ENCODE measurements at regions not wholly inside any gene's neighbourhood (a gene's known extent, or its start where the extent isn't known, plus 50 kb on each side); places are given as distances from the start of the nearest gene placed in this dataset.

DNA sequence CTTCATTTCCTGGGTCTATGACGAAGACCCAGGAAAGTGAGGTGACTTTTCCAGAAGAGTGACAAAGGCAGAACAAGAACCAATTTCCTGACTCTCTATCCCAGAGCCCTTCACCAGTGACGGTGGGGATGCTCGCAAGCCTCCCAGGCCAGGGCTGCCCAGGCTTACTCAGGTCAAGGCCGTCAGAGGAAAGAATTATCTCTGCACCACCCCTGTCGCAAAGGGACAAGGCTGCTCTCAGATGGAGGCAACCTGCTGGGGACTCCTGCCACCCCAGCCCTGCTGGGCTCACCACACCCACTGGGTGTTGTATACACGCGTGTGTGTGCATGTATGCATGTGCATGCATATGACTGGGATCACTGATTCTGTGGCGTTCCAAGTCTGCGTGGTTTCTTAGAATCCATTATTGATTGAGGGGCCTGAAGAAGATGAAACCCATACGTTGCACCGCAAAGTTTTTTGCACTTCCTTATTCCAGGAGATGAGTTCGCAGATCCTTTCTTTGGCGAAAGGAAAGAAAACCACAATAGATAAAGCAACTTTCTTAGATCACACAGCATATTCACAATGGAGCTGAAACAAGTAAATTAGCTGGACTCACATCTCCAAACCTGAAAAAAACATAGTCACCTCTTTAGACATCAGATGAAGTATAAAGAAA lies 255.8 kb downstream of the RHOU start:
- Histone ChIP-seq H3K9ac (ENCODE audit: low read length in 2 of 2) (no peak overlapping the region), H3K4me3 (ENCODE audit: low read length in 2 of 2) (no peak overlapping the region), H3K27me3 (ENCODE audit: control insufficient read depth in 1 of 2, insufficient read depth in 2 of 2, low read length in 2 of 2) (no peaks in the 10 kb centered on the region), H3K36me3 (ENCODE audit: control insufficient read depth in 2 of 2, insufficient read depth in 2 of 2, low read length in 2 of 2) (no peaks in the 10 kb centered on the region), H3K27ac (ENCODE audit: low read length) (peak overlapping the region; percentile 31), H3K9me3 (ENCODE audit: control insufficient read depth in 2 of 2, low read length in 2 of 2) (no peaks in the 10 kb centered on the region), H3K4me1 (ENCODE audit: control insufficient read depth, insufficient read depth, low read length) (peaks cover 37% of the 10 kb centered on the region)

DNA sequence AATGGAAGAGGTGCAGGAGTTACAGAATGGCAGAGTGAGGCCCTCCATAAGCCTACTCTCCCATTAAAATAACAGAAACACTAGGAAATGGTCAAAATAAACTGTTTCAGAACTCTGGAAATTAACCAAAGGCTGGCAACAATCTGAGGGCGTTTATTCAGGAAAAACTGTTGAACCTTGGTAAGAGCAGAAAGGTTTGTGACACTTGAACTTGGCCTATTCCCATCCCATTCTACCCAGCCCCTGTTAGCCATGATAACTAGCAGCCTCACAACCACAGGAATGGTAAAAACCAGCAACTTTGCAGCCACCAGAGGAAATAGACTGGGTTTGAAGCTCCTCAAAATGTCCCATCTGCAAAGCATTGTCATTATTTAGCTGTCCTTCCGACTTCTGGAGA lies 256.8 kb downstream of the RHOU start:
- Histone ChIP-seq H3K27me3 (ENCODE audit: control insufficient read depth in 1 of 2, insufficient read depth in 2 of 2, low read length in 2 of 2) (no peaks in the 10 kb centered on the region), H3K4me3 (ENCODE audit: low read length in 2 of 2) (no peak overlapping the region), H3K27ac (ENCODE audit: low read length) (no peak overlapping the region), H3K36me3 (ENCODE audit: control insufficient read depth in 2 of 2, insufficient read depth in 2 of 2, low read length in 2 of 2) (no peaks in the 10 kb centered on the region), H3K9me3 (ENCODE audit: control insufficient read depth in 2 of 2, low read length in 2 of 2) (no peaks in the 10 kb centered on the region), H3K4me1 (ENCODE audit: control insufficient read depth, insufficient read depth, low read length) (peaks cover 28% of the 10 kb centered on the region), H3K9ac (ENCODE audit: low read length in 2 of 2) (no peak overlapping the region)

- Histone ChIP-seq H3K27me3 (ENCODE audit: control insufficient read depth in 1 of 2, insufficient read depth in 2 of 2, low read length in 2 of 2) (no peaks in the 10 kb centered on the region), H3K27ac (ENCODE audit: low read length) (no peak overlapping the region), H3K36me3 (ENCODE audit: control insufficient read depth in 2 of 2, insufficient read depth in 2 of 2, low read length in 2 of 2) (no peaks in the 10 kb centered on the region), H3K9me3 (ENCODE audit: control insufficient read depth in 2 of 2, low read length in 2 of 2) (no peaks in the 10 kb centered on the region), H3K9ac (ENCODE audit: low read length in 2 of 2) (no peak overlapping the region), H3K4me3 (ENCODE audit: low read length in 2 of 2) (no peak overlapping the region), H3K4me1 (ENCODE audit: control insufficient read depth, insufficient read depth, low read length) (peaks cover 22% of the 10 kb centered on the region)
Observed at GRCh38 chr1:228992907-228993535, 257.7 kb downstream of the RHOU start.

GRCh38 chr1:228994676-228995594 lies 259.7 kb downstream of the RHOU start:
- H3K9me3 ChIP-seq (ENCODE audit: control insufficient read depth in 2 of 2, low read length in 2 of 2): no peaks in the 10 kb centered on the region
- no peak overlapping the region for H3K27ac ChIP-seq (ENCODE audit: low read length)
- H3K4me1 ChIP-seq (ENCODE audit: control insufficient read depth, insufficient read depth, low read length): peaks cover 11% of the 10 kb centered on the region
- no peaks in the 10 kb centered on the region for H3K27me3 ChIP-seq (ENCODE audit: control insufficient read depth in 1 of 2, insufficient read depth in 2 of 2, low read length in 2 of 2)
- H3K9ac ChIP-seq (ENCODE audit: low read length in 2 of 2): no peak overlapping the region
- H3K4me3 ChIP-seq (ENCODE audit: low read length in 2 of 2): no peak overlapping the region
- H3K36me3 ChIP-seq (ENCODE audit: control insufficient read depth in 2 of 2, insufficient read depth in 2 of 2, low read length in 2 of 2): no peaks in the 10 kb centered on the region

DNA sequence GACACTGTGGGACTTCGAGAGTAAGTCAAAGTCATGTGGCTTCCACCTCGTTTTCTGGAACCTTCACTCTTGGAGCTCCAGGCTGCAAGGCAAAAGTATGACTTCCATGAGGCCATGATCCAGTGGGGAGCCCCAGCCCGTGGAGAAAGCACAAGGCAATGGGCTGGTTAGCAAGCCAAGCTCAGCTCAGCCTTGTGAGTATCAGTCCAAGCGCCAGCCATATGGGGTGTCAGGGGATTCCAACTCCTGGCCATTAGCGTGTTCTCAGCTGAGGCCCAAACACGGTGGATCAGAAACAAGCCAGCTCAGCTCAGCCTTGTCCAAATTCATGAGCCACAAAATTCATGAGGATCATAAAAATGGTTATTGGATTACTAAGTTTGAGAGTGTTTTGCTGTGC lies 261.0 kb downstream of the RHOU start:
- Histone ChIP-seq H3K36me3 (ENCODE audit: control insufficient read depth in 2 of 2, insufficient read depth in 2 of 2, low read length in 2 of 2) (no peaks in the 10 kb centered on the region), H3K27me3 (ENCODE audit: control insufficient read depth in 1 of 2, insufficient read depth in 2 of 2, low read length in 2 of 2) (no peaks in the 10 kb centered on the region), H3K4me1 (ENCODE audit: control insufficient read depth, insufficient read depth, low read length) (no peaks in the 10 kb centered on the region), H3K27ac (ENCODE audit: low read length) (no peak overlapping the region), H3K4me3 (ENCODE audit: low read length in 2 of 2) (no peak overlapping the region), H3K9ac (ENCODE audit: low read length in 2 of 2) (no peak overlapping the region), H3K9me3 (ENCODE audit: control insufficient read depth in 2 of 2, low read length in 2 of 2) (no peaks in the 10 kb centered on the region)

GRCh38 chr1:228997721-228998144 lies 262.5 kb downstream of the RHOU start:
- no peak overlapping the region for H3K9ac ChIP-seq (ENCODE audit: low read length in 2 of 2)
- H3K4me3 ChIP-seq (ENCODE audit: low read length in 2 of 2): no peak overlapping the region
- no peaks in the 10 kb centered on the region for H3K27me3 ChIP-seq (ENCODE audit: control insufficient read depth in 1 of 2, insufficient read depth in 2 of 2, low read length in 2 of 2)
- no peak overlapping the region for H3K27ac ChIP-seq (ENCODE audit: low read length)
- no peaks in the 10 kb centered on the region for H3K4me1 ChIP-seq (ENCODE audit: control insufficient read depth, insufficient read depth, low read length)
- H3K9me3 ChIP-seq (ENCODE audit: control insufficient read depth in 2 of 2, low read length in 2 of 2): no peaks in the 10 kb centered on the region
- H3K36me3 ChIP-seq (ENCODE audit: control insufficient read depth in 2 of 2, insufficient read depth in 2 of 2, low read length in 2 of 2): no peaks in the 10 kb centered on the region

GRCh38 chr1:228998179-228998578 lies 262.9 kb downstream of the RHOU start:
- Histone ChIP-seq H3K4me1 (ENCODE audit: control insufficient read depth, insufficient read depth, low read length) (no peaks in the 10 kb centered on the region), H3K36me3 (ENCODE audit: control insufficient read depth in 2 of 2, insufficient read depth in 2 of 2, low read length in 2 of 2) (no peaks in the 10 kb centered on the region), H3K9me3 (ENCODE audit: control insufficient read depth in 2 of 2, low read length in 2 of 2) (no peaks in the 10 kb centered on the region), H3K9ac (ENCODE audit: low read length in 2 of 2) (no peak overlapping the region), H3K27me3 (ENCODE audit: control insufficient read depth in 1 of 2, insufficient read depth in 2 of 2, low read length in 2 of 2) (no peaks in the 10 kb centered on the region), H3K27ac (ENCODE audit: low read length) (no peak overlapping the region), H3K4me3 (ENCODE audit: low read length in 2 of 2) (no peak overlapping the region)

DNA sequence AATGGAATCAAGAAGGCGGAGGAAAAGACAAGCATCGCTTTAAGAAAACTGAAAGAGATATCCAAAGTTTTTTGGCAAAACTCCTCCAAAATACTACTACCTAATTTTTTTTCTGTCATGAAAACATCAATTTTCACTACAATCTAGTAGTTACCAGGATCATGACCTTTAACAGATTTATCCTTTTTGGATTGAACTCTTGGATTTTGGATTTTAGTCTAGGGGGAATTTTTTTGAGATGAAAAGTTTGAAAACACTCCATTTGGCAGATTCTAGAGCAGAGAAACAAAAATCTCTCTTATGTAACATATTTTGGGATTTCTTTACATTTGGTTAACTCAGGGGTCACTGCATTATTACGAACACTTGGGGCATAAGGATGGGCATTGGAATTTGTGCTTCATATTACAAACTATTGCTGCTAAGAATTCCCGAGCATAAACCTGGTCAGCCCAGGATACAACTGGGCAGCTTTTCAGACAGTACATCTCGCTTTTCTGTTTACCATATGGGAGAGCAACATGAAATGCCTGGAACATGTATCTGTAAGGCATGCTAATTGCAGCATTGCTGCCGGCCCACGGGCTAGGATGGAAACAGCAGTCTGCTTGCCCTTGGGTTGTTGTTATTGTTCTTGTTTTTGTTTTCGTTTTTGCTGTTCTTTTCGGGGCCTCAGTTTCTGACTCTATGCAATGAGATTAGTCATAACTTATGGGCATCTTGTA lies 264.3 kb downstream of the RHOU start:
- Histone ChIP-seq H3K36me3 (ENCODE audit: control insufficient read depth in 2 of 2, insufficient read depth in 2 of 2, low read length in 2 of 2) (no peaks in the 10 kb centered on the region), H3K9me3 (ENCODE audit: control insufficient read depth in 2 of 2, low read length in 2 of 2) (no peaks in the 10 kb centered on the region), H3K27ac (ENCODE audit: low read length) (no peak overlapping the region), H3K27me3 (ENCODE audit: control insufficient read depth in 1 of 2, insufficient read depth in 2 of 2, low read length in 2 of 2) (no peaks in the 10 kb centered on the region), H3K4me3 (ENCODE audit: low read length in 2 of 2) (no peak overlapping the region), H3K4me1 (ENCODE audit: control insufficient read depth, insufficient read depth, low read length) (peaks cover 11% of the 10 kb centered on the region), H3K9ac (ENCODE audit: low read length in 2 of 2) (no peak overlapping the region)

- no peak overlapping the region for H3K27ac ChIP-seq (ENCODE audit: low read length)
Observed at GRCh38 chr1:229000187-229000586, 264.9 kb downstream of the RHOU start.

GRCh38 chr1:229001467-229002011 lies 266.3 kb downstream of the RHOU start:
- Histone ChIP-seq H3K27ac (ENCODE audit: low read length) (no peak overlapping the region), H3K4me1 (ENCODE audit: control insufficient read depth, insufficient read depth, low read length) (peaks cover 11% of the 10 kb centered on the region), H3K4me3 (ENCODE audit: low read length in 2 of 2) (no peak overlapping the region), H3K9me3 (ENCODE audit: control insufficient read depth in 2 of 2, low read length in 2 of 2) (no peaks in the 10 kb centered on the region), H3K9ac (ENCODE audit: low read length in 2 of 2) (no peak overlapping the region), H3K36me3 (ENCODE audit: control insufficient read depth in 2 of 2, insufficient read depth in 2 of 2, low read length in 2 of 2) (no peaks in the 10 kb centered on the region), H3K27me3 (ENCODE audit: control insufficient read depth in 1 of 2, insufficient read depth in 2 of 2, low read length in 2 of 2) (no peaks in the 10 kb centered on the region)

More at GRCh38 chr1:229000187-229000586, 264.9 kb downstream of the RHOU start:
- H3K4me3 ChIP-seq (ENCODE audit: low read length in 2 of 2): no peak overlapping the region
- H3K27me3 ChIP-seq (ENCODE audit: control insufficient read depth in 1 of 2, insufficient read depth in 2 of 2, low read length in 2 of 2): no peaks in the 10 kb centered on the region
- no peaks in the 10 kb centered on the region for H3K9me3 ChIP-seq (ENCODE audit: control insufficient read depth in 2 of 2, low read length in 2 of 2)
- H3K9ac ChIP-seq (ENCODE audit: low read length in 2 of 2): no peak overlapping the region
- H3K4me1 ChIP-seq (ENCODE audit: control insufficient read depth, insufficient read depth, low read length): peaks cover 11% of the 10 kb centered on the region
- no peaks in the 10 kb centered on the region for H3K36me3 ChIP-seq (ENCODE audit: control insufficient read depth in 2 of 2, insufficient read depth in 2 of 2, low read length in 2 of 2)

Measured in stomach smooth muscle (tissue), 2 donors.